ENCODE measurements at regions not wholly inside any gene's neighbourhood (a gene's known extent, or its start where the extent isn't known, plus 50 kb on each side); places are given as distances from the start of the nearest gene placed in this dataset.

DNA sequence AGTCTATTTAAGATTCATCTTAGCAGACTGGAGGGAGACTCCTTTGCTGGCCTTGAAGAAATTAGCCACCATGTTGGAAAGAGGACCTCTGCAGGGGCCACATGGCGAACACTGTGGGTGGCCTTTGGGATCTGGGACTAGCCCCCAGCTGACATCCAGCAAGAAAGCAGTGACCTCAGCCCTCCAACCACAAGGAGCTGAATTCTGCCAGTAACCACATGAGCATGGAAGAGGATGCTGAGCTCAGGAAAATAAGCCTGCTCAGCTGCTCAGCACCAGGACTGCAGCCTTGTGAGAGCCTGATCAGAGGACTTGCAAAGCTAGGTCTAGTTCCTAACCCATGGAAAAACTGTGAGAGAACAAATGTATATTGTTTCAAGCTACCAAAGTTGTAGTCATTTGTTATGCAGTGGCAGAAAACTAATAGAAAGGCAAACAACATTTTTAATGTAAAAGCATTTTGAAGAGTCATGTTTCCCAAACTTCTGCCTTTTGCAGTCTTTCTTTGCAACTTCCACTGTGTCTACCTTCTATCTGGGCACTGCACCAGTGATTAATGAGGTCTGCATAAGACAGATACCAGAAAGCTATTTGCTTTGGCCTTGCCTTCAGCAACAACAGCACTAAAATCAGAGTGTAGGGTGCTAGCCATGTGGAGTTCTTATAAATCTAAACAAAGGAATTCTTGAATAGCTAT, 183.7 kb downstream of the FGFR2 start:
- intact Hi-C loops (cut with DNase I) = no loop called here
- no peak for DNase-seq (ENCODE audit: low spot score)

DNA sequence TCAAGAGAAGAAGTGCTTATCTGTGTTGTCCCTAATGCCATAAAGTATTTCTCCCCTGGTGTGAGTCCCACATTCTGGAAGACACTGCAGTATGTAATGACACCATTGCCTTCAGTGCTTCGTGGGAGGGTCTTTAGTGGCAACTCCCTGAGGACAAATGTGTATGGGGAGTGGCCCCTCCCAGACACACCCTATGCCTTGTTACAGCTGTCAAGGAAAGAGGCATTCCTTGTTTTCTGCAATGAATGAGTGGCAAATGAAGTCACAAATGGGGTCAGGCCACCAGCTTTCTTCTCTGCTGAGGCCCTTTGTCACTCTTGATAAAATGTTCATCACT, 183.2 kb downstream of the FGFR2 start:
- intact Hi-C loops (cut with DNase I) = no loop called here
- no peak for DNase-seq (ENCODE audit: low spot score)

DNA sequence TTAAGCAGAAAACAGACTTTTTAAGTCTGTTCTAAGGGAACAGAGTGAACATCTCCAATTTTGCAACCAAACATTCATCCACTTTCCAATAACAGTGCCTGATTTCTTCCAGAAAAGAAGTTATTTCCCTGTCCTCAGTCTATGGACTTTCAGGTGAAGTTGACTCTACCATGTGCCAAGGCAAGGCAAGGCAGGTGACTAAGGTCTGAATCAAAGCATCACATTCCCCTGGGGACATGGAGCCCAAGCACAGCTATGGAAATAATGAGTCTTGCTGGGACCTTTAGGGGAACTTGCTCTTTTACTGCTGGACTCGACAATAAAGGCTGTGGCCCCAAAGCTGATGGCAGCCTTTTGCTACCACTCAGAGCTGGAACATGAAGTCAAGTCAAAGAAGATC, 182.2 kb downstream of the FGFR2 start:
- intact Hi-C loops (cut with DNase I) = no loop called here
- DNase-seq (ENCODE audit: low spot score) = no peak

DNA sequence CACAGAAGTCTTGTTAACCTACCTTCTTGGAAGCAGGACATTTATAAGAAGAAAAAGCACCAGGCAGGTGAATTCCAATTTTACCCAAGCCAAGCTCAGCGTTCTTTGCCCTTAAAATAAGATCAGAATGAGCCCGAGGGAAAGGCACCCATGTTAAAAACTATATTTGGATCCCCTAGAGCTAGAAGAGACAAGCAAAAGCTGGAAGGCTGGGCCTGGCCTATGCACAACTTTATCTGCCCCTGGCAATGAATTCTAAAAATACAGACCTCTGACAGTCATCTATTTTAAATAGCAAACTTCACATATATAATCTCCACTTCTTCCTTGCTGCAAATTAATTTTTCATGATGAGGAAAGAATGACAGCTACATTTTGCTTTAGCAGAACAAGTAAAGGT, 180.9 kb downstream of the FGFR2 start:
- no peak for DNase-seq (ENCODE audit: low spot score)
- intact Hi-C loops (cut with DNase I) = no loop called here

DNA sequence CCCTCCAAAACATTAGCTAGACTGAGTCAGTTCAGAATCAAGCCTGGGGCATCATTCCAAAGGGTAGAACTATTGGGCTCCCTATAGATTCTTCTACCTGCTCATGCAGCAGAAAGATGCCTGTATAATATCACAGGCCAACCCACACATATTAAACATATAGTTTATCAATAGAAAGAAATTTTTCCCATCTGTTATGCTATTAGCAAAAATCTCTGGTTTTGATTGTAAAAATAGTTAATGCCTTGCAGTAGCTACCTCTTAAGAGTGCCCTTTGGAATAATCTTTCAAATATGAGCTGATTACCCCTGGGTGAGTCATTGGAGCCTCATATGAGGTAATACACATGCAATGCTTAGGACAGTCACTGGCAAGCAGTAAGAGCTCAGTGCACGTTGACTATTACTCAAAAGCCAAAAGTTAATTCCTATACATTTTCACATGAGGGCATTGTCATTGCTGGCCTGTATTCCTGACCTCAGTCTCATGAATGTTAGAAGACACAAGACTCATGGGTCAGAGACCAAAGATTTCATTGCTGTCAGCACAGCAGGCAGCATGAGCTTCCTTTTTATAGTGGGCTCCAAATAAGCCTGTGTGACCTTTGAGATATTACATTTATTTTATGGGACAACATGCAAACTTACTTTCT, 180.0 kb downstream of the FGFR2 start:
- intact Hi-C loops (cut with DNase I) = no loop called here
- DNase-seq (ENCODE audit: low spot score) = no peak

DNA sequence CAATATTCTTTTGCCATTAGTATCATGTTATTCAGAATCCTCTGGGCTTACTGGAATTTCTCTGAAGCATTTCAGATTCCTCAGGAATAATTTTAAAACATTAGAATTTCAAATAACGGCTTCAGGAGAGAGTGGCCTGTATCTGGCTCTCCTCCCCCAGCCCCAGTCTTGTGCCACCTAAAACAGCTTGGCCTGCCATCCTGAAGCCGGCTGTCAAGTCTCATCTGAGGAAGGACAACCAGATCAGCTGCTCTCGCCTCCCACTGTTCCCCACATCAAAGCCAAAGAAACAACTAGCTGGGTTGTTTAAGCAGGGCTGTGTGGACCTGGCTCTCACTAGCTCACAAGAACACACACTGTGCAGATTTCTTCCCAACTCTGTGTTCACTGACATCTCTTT, 178.2 kb downstream of the FGFR2 start:
- no peak for DNase-seq (ENCODE audit: low spot score)
- intact Hi-C loops (cut with DNase I) = no loop called here

DNA sequence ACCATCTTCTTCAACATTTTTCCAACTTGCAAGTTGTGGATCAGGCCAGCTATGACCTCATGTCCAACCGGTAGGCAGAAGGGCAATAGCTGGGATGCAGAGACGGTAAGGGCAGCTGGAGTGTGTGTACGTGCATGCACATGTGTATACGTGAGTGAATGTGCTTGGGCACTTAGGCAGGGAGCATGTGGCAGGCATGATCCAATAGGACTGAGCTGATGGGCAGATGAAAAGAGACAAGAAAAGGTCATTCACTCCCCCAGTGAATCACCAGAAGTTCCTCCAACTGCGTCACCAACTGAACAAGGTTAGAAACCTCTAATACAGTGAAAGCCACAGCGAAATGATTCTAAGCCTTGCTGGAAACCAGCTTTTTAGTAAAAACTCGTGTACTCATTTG, 176.1 kb downstream of the FGFR2 start:
- intact Hi-C loops (cut with DNase I) = no loop called here
- DNase-seq (ENCODE audit: low spot score) = no peak

DNA sequence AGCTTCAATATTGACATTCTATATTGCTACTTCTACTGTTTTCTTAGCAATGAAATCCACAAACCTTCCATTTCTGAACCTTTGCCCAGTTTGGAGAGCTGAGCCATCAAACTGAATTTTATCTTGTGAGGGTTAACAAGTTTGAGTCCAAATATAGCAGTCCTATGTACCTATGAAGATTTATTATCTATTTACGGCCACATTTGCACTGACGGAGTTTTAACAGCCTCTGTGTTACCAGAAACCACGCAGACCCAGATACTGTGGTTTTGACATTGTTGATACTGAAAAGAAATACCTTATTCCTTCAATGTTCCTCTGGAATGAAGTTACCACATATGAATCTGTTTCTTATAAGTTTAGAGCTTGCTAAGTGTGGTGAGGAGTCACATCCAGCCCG, 172.6 kb downstream of the FGFR2 start:
- DNase-seq (ENCODE audit: low spot score) = no peak
- intact Hi-C loops (cut with DNase I) = no loop called here

DNA sequence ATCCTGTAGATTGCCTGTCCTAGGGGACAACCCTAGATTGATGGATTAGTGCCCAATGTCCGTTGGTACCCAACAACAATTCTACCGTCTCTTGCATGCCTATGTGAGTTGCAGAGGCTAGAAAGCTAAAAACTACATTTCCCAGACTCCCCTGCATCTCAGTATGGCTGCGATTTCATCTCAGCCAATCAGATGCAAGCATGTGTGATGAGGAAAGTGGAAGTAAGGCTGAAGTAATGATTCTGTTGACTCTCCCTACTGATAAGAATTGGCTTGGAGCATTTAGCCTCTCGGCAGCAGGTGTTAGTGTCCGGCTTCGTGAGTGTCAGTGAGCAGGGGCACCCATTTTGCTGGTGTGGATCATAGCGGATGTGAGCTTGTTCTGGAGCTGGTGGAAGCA, 171.9 kb downstream of the FGFR2 start:
- no peak for DNase-seq (ENCODE audit: low spot score)
- intact Hi-C loops (cut with DNase I) = no loop called here

Measured in posterior vena cava (tissue), 2 donors.